ENCODE measurements at regions not wholly inside any gene's neighbourhood (a gene's known extent, or its start where the extent isn't known, plus 50 kb on each side); places are given as distances from the start of the nearest gene placed in this dataset.

DNA sequence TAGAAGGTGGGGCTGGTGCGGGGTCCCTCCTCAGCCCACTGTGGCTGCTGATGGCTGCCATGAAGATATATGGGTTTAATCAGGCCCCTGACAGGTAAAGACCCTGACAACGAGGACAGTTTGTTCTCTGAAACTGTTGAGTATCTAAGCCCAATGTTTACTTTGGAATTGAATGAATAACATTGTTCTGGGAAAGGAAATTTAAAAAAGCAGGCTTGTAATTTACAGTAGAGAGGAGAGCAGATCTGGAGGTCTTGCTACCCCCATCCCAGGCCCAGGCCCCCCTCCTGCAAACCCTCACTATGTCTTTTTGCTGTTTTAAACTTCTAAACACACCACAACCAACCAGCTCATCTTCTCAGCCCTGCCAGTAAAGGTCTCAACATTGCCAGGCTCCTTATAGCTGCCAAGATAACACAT is 171.3 kb downstream of the CDC5L start:
- Mint-ChIP-seq H3K27ac (no peak overlapping the region), H3K27me3 (peaks cover 62% of the 10 kb centered on the region), H3K36me3 (ENCODE audit: low read depth) (peaks cover 3% of the 10 kb centered on the region), H3K4me3 (no peak overlapping the region), H3K4me1 (peaks cover 6% of the 10 kb centered on the region)
- no peak for ATAC-seq
- DNase-seq = no peak
- H3K9me3 ChIP-seq (ENCODE audit: control insufficient read depth, low read length, poor library complexity, severe bottlenecking) = no peaks in the 10 kb centered on the region

DNA sequence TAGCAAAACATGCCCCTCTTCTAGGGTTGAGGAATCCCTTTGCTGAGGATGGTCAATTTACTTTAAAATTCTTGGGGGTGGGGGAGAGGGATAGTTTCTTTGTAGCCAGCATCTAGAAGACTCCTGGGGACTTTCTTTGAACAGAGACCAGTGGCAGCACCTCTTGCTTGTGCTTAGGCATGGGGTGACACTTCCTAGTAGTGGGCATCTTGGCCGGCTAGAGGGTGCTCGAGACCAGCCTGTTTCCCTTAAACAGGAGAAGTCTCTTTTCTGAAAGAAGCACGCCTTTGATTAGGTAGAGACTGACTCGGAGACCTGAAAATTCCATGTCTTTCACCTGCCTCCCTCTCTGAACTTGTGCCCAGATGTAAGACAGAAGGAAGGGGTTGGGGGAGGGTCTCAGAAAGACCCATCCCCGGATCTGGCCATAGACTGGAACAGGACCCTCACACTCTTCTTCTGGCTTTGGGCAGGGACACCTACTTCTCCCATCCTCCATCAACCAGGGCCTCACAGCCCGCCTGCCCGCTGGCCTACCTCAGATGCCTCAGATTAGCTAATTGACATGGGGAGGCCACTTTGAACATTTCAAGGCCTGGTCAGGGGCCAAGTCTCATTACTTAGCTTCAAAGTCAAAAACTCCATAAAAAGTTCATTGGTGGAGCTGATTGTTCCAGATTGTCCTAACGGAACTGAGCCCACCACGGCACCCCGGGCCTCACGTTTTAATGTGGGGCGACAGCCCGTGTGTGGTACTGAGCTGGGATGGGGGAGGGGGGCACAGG is 172.2 kb downstream of the CDC5L start:
- ATAC-seq (no peak), DNase-seq (no peak)
- no peak overlapping the region for H3K4me3 Mint-ChIP-seq
- no peaks in the 10 kb centered on the region for H3K9me3 ChIP-seq (ENCODE audit: control insufficient read depth, low read length, poor library complexity, severe bottlenecking)
- H3K4me1 Mint-ChIP-seq = peaks cover 6% of the 10 kb centered on the region
- H3K36me3 Mint-ChIP-seq (ENCODE audit: low read depth) = peaks cover 3% of the 10 kb centered on the region
- no peak overlapping the region for H3K27ac Mint-ChIP-seq
- peaks cover 55% of the 10 kb centered on the region for H3K27me3 Mint-ChIP-seq

DNA sequence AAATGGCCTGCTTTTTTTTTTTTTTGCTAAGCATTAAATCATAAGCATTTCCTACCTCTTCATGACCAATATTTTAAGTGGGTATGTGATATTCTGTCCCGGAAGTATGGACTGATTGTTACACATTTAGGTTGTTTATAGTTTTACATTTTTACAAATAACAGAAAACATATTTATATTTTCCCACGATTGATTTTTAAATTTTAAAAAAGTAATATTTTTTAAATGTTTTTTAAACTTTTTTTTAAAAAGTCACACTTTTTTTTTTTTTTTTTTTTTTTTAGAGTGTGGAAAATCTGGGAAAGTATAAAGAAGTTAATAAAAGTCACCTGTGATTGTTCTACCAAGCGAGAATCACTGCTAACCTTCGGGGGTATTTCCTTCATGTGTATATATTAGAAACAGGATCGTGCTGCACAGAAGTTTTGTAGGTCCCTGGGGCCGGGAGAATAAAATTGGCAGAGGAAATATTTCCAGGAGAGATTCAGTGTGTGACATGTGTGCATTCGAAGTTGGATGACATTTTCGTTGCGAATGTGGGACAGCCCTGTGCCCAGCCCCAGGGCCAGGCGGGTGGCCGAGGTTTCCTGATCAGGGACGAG is 173.1 kb downstream of the CDC5L start:
- ATAC-seq = no peak

DNA sequence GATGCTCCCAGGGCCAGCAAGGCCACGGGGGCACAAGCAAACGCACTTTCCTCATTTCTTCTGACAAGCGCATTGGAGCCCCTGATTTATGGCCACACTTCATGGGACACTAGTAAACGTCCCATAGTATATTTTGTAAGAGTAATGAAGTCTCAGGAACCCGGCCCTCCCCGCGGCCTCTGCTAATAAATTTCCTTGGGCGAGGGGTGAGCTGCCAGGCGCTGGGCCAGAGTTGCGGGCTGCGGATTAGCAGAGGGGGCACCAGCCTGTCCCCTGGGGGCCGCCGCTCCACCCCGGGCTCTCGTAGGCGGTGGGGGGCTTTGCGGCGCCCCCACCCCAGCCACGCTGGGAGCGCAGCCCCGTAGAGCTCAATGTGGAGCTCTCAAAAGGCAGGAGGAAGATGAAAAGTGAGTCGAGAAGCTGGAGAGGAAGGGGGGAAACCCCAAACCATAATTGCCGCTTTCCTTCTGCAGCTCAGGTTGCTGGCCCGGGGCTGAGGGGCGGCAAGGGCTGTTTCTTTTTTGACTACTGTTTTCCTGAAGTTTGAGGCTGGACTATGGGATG is 173.6 kb downstream of the CDC5L start:
- Mint-ChIP-seq H3K36me3 (ENCODE audit: low read depth) (peaks cover 3% of the 10 kb centered on the region), H3K4me3 (peak overlapping the region; percentile 64), H3K4me1 (peaks cover 6% of the 10 kb centered on the region), H3K27ac (no peak overlapping the region), H3K27me3 (peaks cover 49% of the 10 kb centered on the region)
- DNase-seq = no peak
- H3K9me3 ChIP-seq (ENCODE audit: control insufficient read depth, low read length, poor library complexity, severe bottlenecking) = no peaks in the 10 kb centered on the region
- no peak for ATAC-seq

More for the DNA sequence above, 173.1 kb downstream of the CDC5L start:
- no peak for DNase-seq
- Mint-ChIP-seq H3K4me1 (peaks cover 6% of the 10 kb centered on the region), H3K4me3 (peak overlapping the region; percentile 64), H3K27ac (no peak overlapping the region), H3K36me3 (ENCODE audit: low read depth) (peaks cover 3% of the 10 kb centered on the region), H3K27me3 (peaks cover 55% of the 10 kb centered on the region)
- H3K9me3 ChIP-seq (ENCODE audit: control insufficient read depth, low read length, poor library complexity, severe bottlenecking) = no peaks in the 10 kb centered on the region

DNA sequence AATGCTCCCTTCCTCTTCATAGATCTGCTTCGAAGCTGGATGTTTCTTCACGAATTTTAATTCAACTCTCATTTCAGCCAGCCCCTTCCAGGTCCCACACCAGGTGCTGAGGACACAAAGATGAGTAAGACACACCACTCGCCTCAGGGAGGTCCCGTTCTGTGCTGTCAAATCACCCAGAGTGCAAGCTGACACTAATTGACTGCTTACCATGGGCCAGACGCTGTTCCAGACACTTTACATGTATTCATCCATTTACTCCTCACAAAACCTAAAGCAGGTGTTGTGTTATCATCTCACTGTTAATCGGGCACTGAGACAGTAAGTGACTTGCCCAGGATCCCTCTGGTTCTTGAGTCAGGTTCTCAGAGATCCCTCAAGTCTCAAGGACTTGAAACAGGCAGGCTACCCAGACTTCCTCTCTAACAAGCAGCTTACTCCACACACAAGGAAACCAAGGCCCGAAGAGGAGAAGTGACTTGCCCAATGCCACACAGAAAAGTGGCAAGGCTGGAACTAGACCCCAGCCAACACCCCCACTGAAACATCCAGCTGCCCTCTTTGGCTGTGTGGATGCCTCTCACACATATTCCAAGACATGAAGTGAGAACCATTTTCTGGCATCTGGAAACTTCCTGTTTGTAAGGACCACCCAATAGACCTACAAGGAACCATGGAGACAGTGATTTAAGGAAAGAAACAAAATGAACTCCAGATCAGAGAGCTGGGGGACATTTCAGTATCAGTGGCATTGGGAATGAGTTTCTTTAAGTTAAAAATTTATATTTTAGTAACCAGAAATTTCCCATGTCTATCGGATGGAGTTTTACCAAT is 174.5 kb downstream of the CDC5L start:
- no peak for DNase-seq
- Mint-ChIP-seq H3K36me3 (ENCODE audit: low read depth) (peaks cover 3% of the 10 kb centered on the region), H3K27me3 (peaks cover 49% of the 10 kb centered on the region), H3K4me3 (peak overlapping the region; percentile 75), H3K4me1 (peaks cover 6% of the 10 kb centered on the region), H3K27ac (no peak overlapping the region)
- no peak for ATAC-seq
- no peaks in the 10 kb centered on the region for H3K9me3 ChIP-seq (ENCODE audit: control insufficient read depth, low read length, poor library complexity, severe bottlenecking)

DNA sequence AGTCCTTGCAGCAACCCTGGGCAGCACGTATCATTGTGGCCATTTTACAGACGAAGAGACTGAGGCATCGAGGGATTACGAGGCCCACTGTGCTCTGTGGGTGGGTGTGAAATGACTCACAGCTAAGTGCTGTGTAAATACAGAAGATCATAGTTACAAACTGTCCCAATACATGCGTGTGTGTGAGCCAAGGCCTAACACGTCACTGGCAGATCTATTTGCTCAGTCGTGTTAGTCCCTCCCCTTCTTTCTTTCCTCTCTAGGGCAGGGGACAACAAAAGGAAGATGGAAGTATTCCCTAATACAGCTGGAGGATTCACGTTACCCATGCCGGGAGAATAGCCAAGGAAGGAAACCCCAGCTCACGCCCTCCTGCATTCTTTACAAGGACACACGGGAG is 175.9 kb downstream of the CDC5L start:
- Mint-ChIP-seq H3K36me3 (ENCODE audit: low read depth) (peaks cover 3% of the 10 kb centered on the region), H3K4me3 (no peak overlapping the region), H3K27ac (no peak overlapping the region), H3K4me1 (peaks cover 6% of the 10 kb centered on the region), H3K27me3 (peaks cover 44% of the 10 kb centered on the region)
- ATAC-seq (no peak), DNase-seq (no peak)
- no peaks in the 10 kb centered on the region for H3K9me3 ChIP-seq (ENCODE audit: control insufficient read depth, low read length, poor library complexity, severe bottlenecking)

DNA sequence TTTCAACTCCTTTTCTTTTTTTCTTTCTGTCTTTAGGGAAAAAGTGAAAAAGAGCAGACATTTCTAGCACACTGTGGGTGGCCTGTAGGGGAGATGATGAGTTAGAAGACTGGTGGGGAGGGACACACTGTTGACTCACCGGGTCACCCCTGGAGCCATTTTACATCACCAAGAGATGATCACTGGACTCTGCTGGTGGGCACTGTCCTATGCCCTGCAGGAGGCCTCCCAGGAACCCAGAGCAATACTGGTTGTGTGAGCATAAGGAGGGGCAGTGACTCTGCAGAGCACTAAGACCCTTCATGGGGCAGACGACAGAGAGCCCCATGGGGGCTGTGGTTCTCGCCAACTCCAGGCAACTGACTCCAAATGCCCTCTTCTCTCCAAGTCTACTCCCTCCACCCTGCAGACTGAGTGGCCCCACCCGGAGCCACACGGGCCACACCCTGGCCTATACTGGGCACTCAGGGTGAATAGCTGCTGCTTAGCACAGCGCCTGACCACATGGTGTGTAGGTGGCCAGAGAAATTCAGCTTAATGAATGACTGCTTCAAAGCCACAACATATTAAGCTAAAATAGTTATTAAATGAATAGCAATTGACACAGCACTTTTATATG is 177.5 kb downstream of the CDC5L start:
- DNase-seq = no peak
- no peak overlapping the region for H3K27ac Mint-ChIP-seq
- no peaks in the 10 kb centered on the region for H3K9me3 ChIP-seq (ENCODE audit: control insufficient read depth, low read length, poor library complexity, severe bottlenecking)
- no peak for ATAC-seq
- peaks cover 3% of the 10 kb centered on the region for H3K36me3 Mint-ChIP-seq (ENCODE audit: low read depth)
- peaks cover 6% of the 10 kb centered on the region for H3K4me1 Mint-ChIP-seq
- no peak overlapping the region for H3K4me3 Mint-ChIP-seq
- H3K27me3 Mint-ChIP-seq = peaks cover 28% of the 10 kb centered on the region

DNA sequence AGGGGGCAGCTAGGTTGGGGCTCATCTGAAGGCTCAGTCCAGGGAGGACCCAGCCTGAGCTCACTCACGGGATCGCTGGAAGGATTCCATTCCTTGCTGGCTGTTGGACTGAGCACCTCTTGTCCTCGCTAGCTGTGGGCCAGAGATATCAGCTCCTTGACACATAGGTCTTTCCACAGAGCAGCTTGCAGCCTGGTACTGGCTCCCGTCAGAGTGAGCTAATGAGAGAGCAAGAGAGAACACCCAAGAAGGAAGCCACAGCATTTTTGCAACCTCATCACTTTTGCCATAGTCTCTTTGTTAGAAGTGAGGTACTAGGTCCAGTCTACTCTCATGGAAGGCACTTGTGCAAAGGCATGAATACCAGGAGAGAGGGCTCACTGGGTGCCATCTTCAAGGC is 179.9 kb downstream of the CDC5L start:
- Mint-ChIP-seq H3K27me3 (peaks cover 20% of the 10 kb centered on the region), H3K27ac (no peak overlapping the region), H3K4me1 (no peaks in the 10 kb centered on the region), H3K36me3 (ENCODE audit: low read depth) (no peaks in the 10 kb centered on the region), H3K4me3 (no peak overlapping the region)
- no peaks in the 10 kb centered on the region for H3K9me3 ChIP-seq (ENCODE audit: control insufficient read depth, low read length, poor library complexity, severe bottlenecking)
- ATAC-seq (no peak), DNase-seq (no peak)

DNA sequence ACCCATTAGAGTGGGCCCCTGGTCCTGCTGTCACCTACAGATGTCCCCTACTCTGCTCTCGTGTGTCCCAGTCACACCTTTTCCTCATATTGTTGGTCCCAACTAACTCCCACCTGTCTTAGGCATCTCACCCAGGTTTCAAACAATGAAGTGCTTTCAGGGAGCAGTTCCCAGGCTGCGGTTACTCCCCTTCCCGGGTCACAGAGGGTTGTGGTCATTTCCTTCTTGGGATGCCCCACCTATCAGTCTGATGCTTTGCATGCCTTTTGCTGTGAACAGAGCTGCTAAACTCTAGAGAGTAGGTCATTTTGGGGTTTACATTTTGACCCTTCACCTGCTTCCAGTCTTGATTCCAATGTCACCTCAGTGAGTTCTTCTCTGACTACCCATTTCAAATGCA is 181.6 kb downstream of the CDC5L start:
- no peak for ATAC-seq
- Mint-ChIP-seq H3K4me1 (no peaks in the 10 kb centered on the region), H3K4me3 (no peak overlapping the region), H3K27ac (no peak overlapping the region), H3K27me3 (peaks cover 10% of the 10 kb centered on the region), H3K36me3 (ENCODE audit: low read depth) (no peaks in the 10 kb centered on the region)
- DNase-seq = no peak
- no peaks in the 10 kb centered on the region for H3K9me3 ChIP-seq (ENCODE audit: control insufficient read depth, low read length, poor library complexity, severe bottlenecking)

DNA sequence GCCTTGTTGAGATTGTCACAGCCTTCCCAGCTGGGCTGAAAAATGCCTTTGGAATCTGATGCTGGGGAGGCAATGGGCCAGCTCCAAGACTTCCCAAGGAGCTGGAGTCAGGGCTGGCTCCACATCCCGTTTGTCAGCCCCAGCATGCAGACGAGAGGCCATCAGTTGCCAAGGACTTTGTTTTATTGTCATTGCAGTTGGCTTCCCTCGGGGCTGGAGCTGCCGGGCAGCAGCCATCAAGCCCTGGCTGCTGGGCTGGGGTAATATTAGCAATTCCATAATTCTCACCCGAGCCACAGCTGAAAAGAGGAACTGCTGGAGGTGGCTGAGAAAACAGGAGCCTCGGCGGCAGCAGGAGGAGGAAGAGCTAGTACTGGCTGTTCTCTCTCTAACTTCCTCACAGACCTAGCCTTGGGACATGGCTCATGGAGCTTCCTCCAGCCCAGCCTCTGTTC is 182.5 kb downstream of the CDC5L start:
- H3K4me1 Mint-ChIP-seq = no peaks in the 10 kb centered on the region
- H3K36me3 Mint-ChIP-seq (ENCODE audit: low read depth) = peaks cover 2% of the 10 kb centered on the region
- no peak for ATAC-seq
- H3K9me3 ChIP-seq (ENCODE audit: control insufficient read depth, low read length, poor library complexity, severe bottlenecking) = no peaks in the 10 kb centered on the region
- no peak overlapping the region for H3K27ac Mint-ChIP-seq
- no peak for DNase-seq
- H3K4me3 Mint-ChIP-seq = no peak overlapping the region
- H3K27me3 Mint-ChIP-seq = peaks cover 10% of the 10 kb centered on the region

DNA sequence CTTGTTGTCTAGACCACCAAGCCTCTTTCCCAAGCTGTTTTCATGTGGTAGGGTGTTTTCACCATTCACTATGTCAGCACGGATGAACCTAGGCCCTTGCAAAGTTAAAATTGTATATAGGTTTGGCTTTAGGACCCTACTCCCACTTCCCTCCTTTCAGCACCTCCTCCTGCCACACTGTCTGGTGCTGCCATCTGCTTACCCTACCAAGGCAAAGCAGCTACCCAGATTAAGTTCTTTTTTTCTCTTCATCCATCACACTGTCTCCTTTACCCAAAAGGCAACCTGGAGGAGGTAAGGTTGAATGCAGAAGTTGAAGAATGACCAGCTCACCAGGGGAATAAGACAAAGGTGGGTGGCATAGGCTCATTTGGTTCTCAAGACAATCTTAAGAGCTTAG is 184.0 kb downstream of the CDC5L start:
- H3K9me3 ChIP-seq (ENCODE audit: control insufficient read depth, low read length, poor library complexity, severe bottlenecking) = no peaks in the 10 kb centered on the region
- Mint-ChIP-seq H3K27ac (no peak overlapping the region), H3K36me3 (ENCODE audit: low read depth) (peaks cover 2% of the 10 kb centered on the region), H3K4me3 (no peak overlapping the region), H3K4me1 (no peaks in the 10 kb centered on the region), H3K27me3 (peaks cover 16% of the 10 kb centered on the region)
- ATAC-seq (no peak), DNase-seq (no peak)

DNA sequence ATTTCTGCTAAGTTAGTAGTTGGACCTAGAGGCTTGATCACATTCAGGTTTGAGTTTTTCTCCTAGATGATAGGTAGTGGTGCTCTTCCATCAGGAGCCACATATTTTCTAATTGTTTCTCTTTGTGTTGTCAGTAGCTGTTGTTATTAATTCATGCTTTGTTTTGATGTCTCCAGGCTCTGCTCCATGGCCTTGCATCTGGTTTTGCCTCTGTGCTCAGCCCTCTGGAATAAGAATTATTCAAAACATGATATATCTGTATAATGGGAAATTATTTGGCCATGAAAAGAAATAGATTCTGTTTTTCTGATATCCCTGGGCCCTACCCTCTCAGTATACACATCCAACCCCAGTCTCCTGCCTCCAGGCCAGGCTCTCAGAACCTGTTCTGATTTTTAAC is 184.8 kb downstream of the CDC5L start:
- ATAC-seq (no peak), DNase-seq (no peak)
- H3K9me3 ChIP-seq (ENCODE audit: control insufficient read depth, low read length, poor library complexity, severe bottlenecking) = no peaks in the 10 kb centered on the region
- Mint-ChIP-seq H3K4me3 (no peak overlapping the region), H3K27me3 (peaks cover 20% of the 10 kb centered on the region), H3K36me3 (ENCODE audit: low read depth) (peaks cover 2% of the 10 kb centered on the region), H3K4me1 (no peaks in the 10 kb centered on the region), H3K27ac (no peak overlapping the region)

DNA sequence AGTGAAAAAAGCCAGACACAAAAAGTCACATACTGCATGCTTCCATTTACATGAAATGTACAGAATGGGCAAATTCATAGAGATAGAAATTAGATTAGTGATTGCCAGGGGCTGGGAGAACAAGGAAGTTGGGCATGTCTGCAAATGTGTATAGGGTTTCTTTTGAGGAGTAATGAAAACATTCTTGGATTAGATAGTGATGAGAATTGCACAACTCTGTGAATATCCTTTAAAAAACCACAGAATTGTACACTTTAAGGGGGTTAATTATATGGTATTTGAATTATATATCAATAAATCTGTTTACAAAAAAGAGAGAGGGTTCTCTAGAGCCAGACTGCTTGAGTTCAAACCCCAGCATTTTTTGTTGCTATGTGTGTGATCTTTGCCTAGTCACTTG is 188.1 kb downstream of the CDC5L start:
- H3K4me1 Mint-ChIP-seq = no peaks in the 10 kb centered on the region
- no peak overlapping the region for H3K27ac Mint-ChIP-seq
- no peak for ATAC-seq
- no peak for DNase-seq
- no peaks in the 10 kb centered on the region for H3K9me3 ChIP-seq (ENCODE audit: control insufficient read depth, low read length, poor library complexity, severe bottlenecking)
- peaks cover 2% of the 10 kb centered on the region for H3K36me3 Mint-ChIP-seq (ENCODE audit: low read depth)
- peaks cover 34% of the 10 kb centered on the region for H3K27me3 Mint-ChIP-seq
- no peak overlapping the region for H3K4me3 Mint-ChIP-seq

Data from T-helper 17 cell (primary cell).